Prostate gland (tissue), 2 donors: ENCODE measurements at regions not wholly inside any gene's neighbourhood (a gene's known extent, or its start where the extent isn't known, plus 50 kb on each side); places are given as distances from the start of the nearest gene placed in this dataset.

Experiments used
- CTCF ChIP-seq, 4 experiments: fragments of 200-600 bp in 2 of 4; fragments of 450-650 bp in 2 of 4; sonication (generic) in 2 of 4; IDR thresholded peaks; 1 replicate in 3 of 4; 2 replicates in 1 of 4; pipeline ENCODE4 v1.5.1; 2016 to 2019; ENCODE audit warnings: antibody characterized with exemption in 4 of 4, mild to moderate bottlenecking in 2 of 4, moderate library complexity in 2 of 4
- POLR2A ChIP-seq: fragments of 450-650 bp; IDR thresholded peaks from one replicate; pipeline ENCODE4 v1.6.1; 2016; ENCODE audit warnings: antibody characterized with exemption, mild to moderate bottlenecking
- POLR2AphosphoS5 ChIP-seq: sonication (generic); formaldehyde crosslinking; IDR thresholded peaks from one replicate; pipeline ENCODE4 v1.6.1; 2017; ENCODE audit warnings: antibody characterized with exemption

GRCh38 chr10:128247576-128247975, 121.4 kb upstream of the MKI67 start:
- TF ChIP-seq CTCF (IDR thresholded peaks at IDR 0.05), result no peak
- no peak for TF ChIP-seq POLR2AphosphoS5
- TF ChIP-seq POLR2A, result no peak
